NCI-H1105 treated with DMSO at 0.1 percent for 48 hours (cell line): ENCODE measurements at regions not wholly inside any gene's neighbourhood (a gene's known extent, or its start where the extent isn't known, plus 50 kb on each side); places are given as distances from the start of the nearest gene placed in this dataset.
"Not testable (repeated sequence)": the region's sequence is repeated elsewhere in the genome, so short reads cannot be mapped to it uniquely, and the experiment has no call there.

Source experiments
- DNase-seq: peaks from one replicate; lab custom pipeline; 2025; lab: John Stamatoyannopoulos, UW

GRCh38 chr2:205865056-205865455 is 182.8 kb downstream of the NRP2 start:
- DNase-seq = no peak

- no peak for DNase-seq
Measured at GRCh38 chr2:205864491-205864890, 182.2 kb downstream of the NRP2 start.

- DNase-seq = not testable (repeated sequence)
Measured at GRCh38 chr2:205862761-205863160, 180.5 kb downstream of the NRP2 start.

- DNase-seq = no peak
Measured at GRCh38 chr2:205860885-205861284, 178.6 kb downstream of the NRP2 start.

GRCh38 chr2:205860181-205860580 is 177.9 kb downstream of the NRP2 start:
- DNase-seq = no peak

GRCh38 chr2:205858881-205859441 is 176.7 kb downstream of the NRP2 start:
- DNase-seq = no peak

GRCh38 chr2:205858275-205858674 is 176.0 kb downstream of the NRP2 start:
- no peak for DNase-seq

GRCh38 chr2:205857520-205858237 is 175.4 kb downstream of the NRP2 start:
- DNase-seq = no peak

- no peak for DNase-seq
Measured at GRCh38 chr2:205852457-205852856, 170.2 kb downstream of the NRP2 start.

GRCh38 chr2:205850611-205851010 is 168.3 kb downstream of the NRP2 start:
- no peak for DNase-seq

GRCh38 chr2:205850132-205850531 is 167.8 kb downstream of the NRP2 start:
- no peak for DNase-seq

- no peak for DNase-seq
Measured at GRCh38 chr2:205849136-205849535, 166.8 kb downstream of the NRP2 start.

- no peak for DNase-seq
Measured at GRCh38 chr2:205848601-205849000, 166.3 kb downstream of the NRP2 start.
